ENCODE measurements at regions not wholly inside any gene's neighbourhood (a gene's known extent, or its start where the extent isn't known, plus 50 kb on each side); places are given as distances from the start of the nearest gene placed in this dataset.

DNA sequence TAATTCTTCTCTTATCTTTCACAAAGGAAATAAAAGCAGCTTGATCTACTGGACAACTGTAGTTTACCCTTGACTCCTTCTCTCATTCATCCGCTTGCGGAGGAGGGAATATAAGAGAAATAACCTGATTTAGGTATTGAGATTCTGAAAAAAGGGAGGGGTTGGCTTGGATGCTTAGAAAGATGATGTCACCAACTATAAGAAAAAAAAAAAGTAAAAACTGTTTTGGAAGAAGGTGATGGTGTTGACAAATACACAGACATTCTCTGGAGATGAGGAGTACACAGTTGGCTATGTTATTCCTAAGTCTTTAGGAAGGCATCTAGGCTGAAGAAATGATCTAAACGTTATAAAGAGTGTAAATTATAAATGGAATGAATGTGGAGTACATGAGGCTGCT, 103.3 kb downstream of the TMEM114 start (continued):
- TF ChIP-seq, protein P1, sequence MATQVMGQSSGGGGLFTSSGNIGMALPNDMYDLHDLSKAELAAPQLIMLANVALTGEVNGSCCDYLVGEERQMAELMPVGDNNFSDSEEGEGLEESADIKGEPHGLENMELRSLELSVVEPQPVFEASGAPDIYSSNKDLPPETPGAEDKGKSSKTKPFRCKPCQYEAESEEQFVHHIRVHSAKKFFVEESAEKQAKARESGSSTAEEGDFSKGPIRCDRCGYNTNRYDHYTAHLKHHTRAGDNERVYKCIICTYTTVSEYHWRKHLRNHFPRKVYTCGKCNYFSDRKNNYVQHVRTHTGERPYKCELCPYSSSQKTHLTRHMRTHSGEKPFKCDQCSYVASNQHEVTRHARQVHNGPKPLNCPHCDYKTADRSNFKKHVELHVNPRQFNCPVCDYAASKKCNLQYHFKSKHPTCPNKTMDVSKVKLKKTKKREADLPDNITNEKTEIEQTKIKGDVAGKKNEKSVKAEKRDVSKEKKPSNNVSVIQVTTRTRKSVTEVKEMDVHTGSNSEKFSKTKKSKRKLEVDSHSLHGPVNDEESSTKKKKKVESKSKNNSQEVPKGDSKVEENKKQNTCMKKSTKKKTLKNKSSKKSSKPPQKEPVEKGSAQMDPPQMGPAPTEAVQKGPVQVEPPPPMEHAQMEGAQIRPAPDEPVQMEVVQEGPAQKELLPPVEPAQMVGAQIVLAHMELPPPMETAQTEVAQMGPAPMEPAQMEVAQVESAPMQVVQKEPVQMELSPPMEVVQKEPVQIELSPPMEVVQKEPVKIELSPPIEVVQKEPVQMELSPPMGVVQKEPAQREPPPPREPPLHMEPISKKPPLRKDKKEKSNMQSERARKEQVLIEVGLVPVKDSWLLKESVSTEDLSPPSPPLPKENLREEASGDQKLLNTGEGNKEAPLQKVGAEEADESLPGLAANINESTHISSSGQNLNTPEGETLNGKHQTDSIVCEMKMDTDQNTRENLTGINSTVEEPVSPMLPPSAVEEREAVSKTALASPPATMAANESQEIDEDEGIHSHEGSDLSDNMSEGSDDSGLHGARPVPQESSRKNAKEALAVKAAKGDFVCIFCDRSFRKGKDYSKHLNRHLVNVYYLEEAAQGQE (IDR thresholded peaks at IDR 0.05; ENCODE audit: unreplicated experiment): no peak
- TF ChIP-seq ZNF331 (CRISPR knock-in tag; IDR thresholded peaks at IDR 0.05; ENCODE audit: low read depth) (no peak), CREB1 (CRISPR knock-in tag; IDR thresholded peaks at IDR 0.05; ENCODE audit: low read depth) (no peak), NANOG (IDR thresholded peaks at IDR 0.05; ENCODE audit: borderline replicate concordance) (no peak), POLR2AphosphoS5 (IDR thresholded peaks at IDR 0.05; ENCODE audit: low read depth) (no peak), EZH2 (IDR thresholded peaks at IDR 0.05; ENCODE audit: low read depth, unreplicated experiment) (no peak), STAT1 (IDR thresholded peaks at IDR 0.05; ENCODE audit: unreplicated experiment) (no peak), JUNB (IDR thresholded peaks at IDR 0.05; ENCODE audit: unreplicated experiment) (no peak)
- TF ChIP-seq, protein P2, sequence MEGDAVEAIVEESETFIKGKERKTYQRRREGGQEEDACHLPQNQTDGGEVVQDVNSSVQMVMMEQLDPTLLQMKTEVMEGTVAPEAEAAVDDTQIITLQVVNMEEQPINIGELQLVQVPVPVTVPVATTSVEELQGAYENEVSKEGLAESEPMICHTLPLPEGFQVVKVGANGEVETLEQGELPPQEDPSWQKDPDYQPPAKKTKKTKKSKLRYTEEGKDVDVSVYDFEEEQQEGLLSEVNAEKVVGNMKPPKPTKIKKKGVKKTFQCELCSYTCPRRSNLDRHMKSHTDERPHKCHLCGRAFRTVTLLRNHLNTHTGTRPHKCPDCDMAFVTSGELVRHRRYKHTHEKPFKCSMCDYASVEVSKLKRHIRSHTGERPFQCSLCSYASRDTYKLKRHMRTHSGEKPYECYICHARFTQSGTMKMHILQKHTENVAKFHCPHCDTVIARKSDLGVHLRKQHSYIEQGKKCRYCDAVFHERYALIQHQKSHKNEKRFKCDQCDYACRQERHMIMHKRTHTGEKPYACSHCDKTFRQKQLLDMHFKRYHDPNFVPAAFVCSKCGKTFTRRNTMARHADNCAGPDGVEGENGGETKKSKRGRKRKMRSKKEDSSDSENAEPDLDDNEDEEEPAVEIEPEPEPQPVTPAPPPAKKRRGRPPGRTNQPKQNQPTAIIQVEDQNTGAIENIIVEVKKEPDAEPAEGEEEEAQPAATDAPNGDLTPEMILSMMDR (conservative IDR thresholded peaks at IDR 0.05; ENCODE audit: low read depth in 2 of 2): no peak

DNA sequence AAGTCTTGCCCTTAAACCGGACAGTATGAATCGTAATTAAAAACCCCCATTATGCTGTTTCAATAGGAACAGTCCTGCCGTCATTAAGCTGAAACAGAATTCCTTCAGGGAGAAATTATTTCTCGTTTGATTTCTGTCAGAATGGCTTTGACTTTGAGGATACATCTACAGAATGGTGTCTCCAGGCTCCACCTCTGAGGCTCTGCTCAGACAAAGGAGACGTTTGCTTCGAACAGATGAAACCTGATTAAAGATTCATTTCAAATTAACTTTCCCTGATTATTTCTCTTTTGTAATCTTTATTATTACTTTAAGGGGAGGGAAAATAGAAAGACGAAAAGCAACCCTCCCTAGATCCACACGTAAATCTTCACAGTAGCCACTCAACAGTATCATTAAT, 106.9 kb downstream of the TMEM114 start:
- H3K27me3 Mint-ChIP-seq (ENCODE audit: insufficient read depth, low read depth, poor library complexity): peaks cover 7% of the 10 kb centered on the region
- TF ChIP-seq CREB1 (CRISPR knock-in tag; IDR thresholded peaks at IDR 0.05; ENCODE audit: low read depth) (no peak), POLR2AphosphoS5 (IDR thresholded peaks at IDR 0.05; ENCODE audit: low read depth) (no peak), EZH2 (IDR thresholded peaks at IDR 0.05; ENCODE audit: low read depth, unreplicated experiment) (no peak), ZNF331 (CRISPR knock-in tag; IDR thresholded peaks at IDR 0.05; ENCODE audit: low read depth) (no peak), STAT1 (IDR thresholded peaks at IDR 0.05; ENCODE audit: unreplicated experiment) (no peak), ZNF114 (CRISPR knock-in tag; IDR thresholded peaks at IDR 0.05) (no peak), NANOG (IDR thresholded peaks at IDR 0.05; ENCODE audit: borderline replicate concordance) (no peak), EZH2phosphoT487 (IDR thresholded peaks at IDR 0.05; ENCODE audit: unreplicated experiment) (no peak), JUNB (IDR thresholded peaks at IDR 0.05; ENCODE audit: unreplicated experiment) (no peak)
- TF ChIP-seq, protein P3, sequence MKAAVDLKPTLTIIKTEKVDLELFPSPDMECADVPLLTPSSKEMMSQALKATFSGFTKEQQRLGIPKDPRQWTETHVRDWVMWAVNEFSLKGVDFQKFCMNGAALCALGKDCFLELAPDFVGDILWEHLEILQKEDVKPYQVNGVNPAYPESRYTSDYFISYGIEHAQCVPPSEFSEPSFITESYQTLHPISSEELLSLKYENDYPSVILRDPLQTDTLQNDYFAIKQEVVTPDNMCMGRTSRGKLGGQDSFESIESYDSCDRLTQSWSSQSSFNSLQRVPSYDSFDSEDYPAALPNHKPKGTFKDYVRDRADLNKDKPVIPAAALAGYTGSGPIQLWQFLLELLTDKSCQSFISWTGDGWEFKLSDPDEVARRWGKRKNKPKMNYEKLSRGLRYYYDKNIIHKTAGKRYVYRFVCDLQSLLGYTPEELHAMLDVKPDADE (IDR thresholded peaks at IDR 0.05): no peak
- TF ChIP-seq, protein P4, sequence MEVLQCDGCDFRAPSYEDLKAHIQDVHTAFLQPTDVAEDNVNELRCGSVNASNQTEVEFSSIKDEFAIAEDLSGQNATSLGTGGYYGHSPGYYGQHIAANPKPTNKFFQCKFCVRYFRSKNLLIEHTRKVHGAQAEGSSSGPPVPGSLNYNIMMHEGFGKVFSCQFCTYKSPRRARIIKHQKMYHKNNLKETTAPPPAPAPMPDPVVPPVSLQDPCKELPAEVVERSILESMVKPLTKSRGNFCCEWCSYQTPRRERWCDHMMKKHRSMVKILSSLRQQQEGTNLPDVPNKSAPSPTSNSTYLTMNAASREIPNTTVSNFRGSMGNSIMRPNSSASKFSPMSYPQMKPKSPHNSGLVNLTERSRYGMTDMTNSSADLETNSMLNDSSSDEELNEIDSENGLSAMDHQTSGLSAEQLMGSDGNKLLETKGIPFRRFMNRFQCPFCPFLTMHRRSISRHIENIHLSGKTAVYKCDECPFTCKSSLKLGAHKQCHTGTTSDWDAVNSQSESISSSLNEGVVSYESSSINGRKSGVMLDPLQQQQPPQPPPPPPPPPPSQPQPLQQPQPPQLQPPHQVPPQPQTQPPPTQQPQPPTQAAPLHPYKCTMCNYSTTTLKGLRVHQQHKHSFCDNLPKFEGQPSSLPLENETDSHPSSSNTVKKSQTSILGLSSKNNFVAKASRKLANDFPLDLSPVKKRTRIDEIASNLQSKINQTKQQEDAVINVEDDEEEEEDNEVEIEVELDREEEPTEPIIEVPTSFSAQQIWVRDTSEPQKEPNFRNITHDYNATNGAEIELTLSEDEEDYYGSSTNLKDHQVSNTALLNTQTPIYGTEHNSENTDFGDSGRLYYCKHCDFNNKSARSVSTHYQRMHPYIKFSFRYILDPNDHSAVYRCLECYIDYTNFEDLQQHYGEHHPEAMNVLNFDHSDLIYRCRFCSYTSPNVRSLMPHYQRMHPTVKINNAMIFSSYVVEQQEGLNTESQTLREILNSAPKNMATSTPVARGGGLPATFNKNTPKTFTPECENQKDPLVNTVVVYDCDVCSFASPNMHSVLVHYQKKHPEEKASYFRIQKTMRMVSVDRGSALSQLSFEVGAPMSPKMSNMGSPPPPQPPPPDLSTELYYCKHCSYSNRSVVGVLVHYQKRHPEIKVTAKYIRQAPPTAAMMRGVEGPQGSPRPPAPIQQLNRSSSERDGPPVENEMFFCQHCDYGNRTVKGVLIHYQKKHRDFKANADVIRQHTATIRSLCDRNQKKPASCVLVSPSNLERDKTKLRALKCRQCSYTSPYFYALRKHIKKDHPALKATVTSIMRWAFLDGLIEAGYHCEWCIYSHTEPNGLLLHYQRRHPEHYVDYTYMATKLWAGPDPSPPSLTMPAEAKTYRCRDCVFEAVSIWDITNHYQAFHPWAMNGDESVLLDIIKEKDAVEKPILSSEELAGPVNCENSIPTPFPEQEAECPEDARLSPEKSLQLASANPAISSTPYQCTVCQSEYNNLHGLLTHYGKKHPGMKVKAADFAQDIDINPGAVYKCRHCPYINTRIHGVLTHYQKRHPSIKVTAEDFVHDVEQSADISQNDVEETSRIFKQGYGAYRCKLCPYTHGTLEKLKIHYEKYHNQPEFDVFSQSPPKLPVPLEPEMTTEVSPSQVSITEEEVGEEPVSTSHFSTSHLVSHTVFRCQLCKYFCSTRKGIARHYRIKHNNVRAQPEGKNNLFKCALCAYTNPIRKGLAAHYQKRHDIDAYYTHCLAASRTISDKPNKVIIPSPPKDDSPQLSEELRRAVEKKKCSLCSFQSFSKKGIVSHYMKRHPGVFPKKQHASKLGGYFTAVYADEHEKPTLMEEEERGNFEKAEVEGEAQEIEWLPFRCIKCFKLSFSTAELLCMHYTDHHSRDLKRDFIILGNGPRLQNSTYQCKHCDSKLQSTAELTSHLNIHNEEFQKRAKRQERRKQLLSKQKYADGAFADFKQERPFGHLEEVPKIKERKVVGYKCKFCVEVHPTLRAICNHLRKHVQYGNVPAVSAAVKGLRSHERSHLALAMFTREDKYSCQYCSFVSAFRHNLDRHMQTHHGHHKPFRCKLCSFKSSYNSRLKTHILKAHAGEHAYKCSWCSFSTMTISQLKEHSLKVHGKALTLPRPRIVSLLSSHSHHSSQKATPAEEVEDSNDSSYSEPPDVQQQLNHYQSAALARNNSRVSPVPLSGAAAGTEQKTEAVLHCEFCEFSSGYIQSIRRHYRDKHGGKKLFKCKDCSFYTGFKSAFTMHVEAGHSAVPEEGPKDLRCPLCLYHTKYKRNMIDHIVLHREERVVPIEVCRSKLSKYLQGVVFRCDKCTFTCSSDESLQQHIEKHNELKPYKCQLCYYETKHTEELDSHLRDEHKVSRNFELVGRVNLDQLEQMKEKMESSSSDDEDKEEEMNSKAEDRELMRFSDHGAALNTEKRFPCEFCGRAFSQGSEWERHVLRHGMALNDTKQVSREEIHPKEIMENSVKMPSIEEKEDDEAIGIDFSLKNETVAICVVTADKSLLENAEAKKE (CRISPR knock-in tag; IDR thresholded peaks at IDR 0.05): no peak

More for the DNA sequence above, 106.9 kb downstream of the TMEM114 start:
- Mint-ChIP-seq H3K9me3 (no peaks in the 10 kb centered on the region), H3K4me1 (no peaks in the 10 kb centered on the region), H3K36me3 (ENCODE audit: low read depth) (no peaks in the 10 kb centered on the region), H3K4me3 (no peak overlapping the region), H3K27ac (no peak overlapping the region)
- no peaks in the 10 kb centered on the region for H4K20me1 ChIP-seq (replicated peaks; ENCODE audit: insufficient read depth)
- H2AFZ ChIP-seq: no peak overlapping the region
- H3K4me2 ChIP-seq: no peak overlapping the region
- no peaks in the 10 kb centered on the region for H3F3A ChIP-seq (replicated peaks; ENCODE audit: low read depth)
- no peak for DNase-seq (ENCODE audit: low spot score)
- no peaks in the 10 kb centered on the region for H3K79me2 ChIP-seq (replicated peaks; ENCODE audit: insufficient read depth)
- no peaks in the 10 kb centered on the region for H3K9me2 ChIP-seq (ENCODE audit: insufficient read depth)
- peaks cover 4% of the 10 kb centered on the region; the same call in 1 of the 2 replicates for H3K27me3 ChIP-seq (ENCODE audit: insufficient read depth)
- H3K27ac ChIP-seq (ENCODE audit: low read depth): no peak overlapping the region
- no peaks in the 10 kb centered on the region for H3K4me1 ChIP-seq (ENCODE audit: insufficient read depth)
- H3K36me3 ChIP-seq (ENCODE audit: insufficient read depth): no peaks in the 10 kb centered on the region
- no peak for ATAC-seq
- no peak overlapping the region for H3K4me3 ChIP-seq

Data from GM23338 (cell line).